OCI-LY7 (cell line): ENCODE measurements at regions not wholly inside any gene's neighbourhood (a gene's known extent, or its start where the extent isn't known, plus 50 kb on each side); places are given as distances from the start of the nearest gene placed in this dataset.

Experiments
- EZH2phosphoT487 ChIP-seq: fragments of 200-600 bp; sonication (generic); IDR thresholded peaks from 2 replicates; pipeline ENCODE4 v1.6.1; 2018; ENCODE audit warnings: low read depth, borderline replicate concordance, mild to moderate bottlenecking, mixed run types, antibody characterized with exemption, low read length, moderate library complexity, mixed read lengths
- TF ChIP-seq, protein P1 (sequence below): fragments of 200-600 bp; sonication (generic); conservative IDR thresholded peaks from 2 replicates; pipeline ENCODE4 v1.5.1; 2014; ENCODE audit warnings: mild to moderate bottlenecking, antibody characterized with exemption, low read length, moderate library complexity, mixed read lengths

- TF ChIP-seq, protein P1, sequence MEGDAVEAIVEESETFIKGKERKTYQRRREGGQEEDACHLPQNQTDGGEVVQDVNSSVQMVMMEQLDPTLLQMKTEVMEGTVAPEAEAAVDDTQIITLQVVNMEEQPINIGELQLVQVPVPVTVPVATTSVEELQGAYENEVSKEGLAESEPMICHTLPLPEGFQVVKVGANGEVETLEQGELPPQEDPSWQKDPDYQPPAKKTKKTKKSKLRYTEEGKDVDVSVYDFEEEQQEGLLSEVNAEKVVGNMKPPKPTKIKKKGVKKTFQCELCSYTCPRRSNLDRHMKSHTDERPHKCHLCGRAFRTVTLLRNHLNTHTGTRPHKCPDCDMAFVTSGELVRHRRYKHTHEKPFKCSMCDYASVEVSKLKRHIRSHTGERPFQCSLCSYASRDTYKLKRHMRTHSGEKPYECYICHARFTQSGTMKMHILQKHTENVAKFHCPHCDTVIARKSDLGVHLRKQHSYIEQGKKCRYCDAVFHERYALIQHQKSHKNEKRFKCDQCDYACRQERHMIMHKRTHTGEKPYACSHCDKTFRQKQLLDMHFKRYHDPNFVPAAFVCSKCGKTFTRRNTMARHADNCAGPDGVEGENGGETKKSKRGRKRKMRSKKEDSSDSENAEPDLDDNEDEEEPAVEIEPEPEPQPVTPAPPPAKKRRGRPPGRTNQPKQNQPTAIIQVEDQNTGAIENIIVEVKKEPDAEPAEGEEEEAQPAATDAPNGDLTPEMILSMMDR, result no peak
- TF ChIP-seq EZH2phosphoT487, result no peak
Observed at GRCh38 chr10:128393546-128393945, 267.3 kb upstream of the MKI67 start.
